HG03565 (cell line): ENCODE measurements at regions not wholly inside any gene's neighbourhood (a gene's known extent, or its start where the extent isn't known, plus 50 kb on each side); places are given as distances from the start of the nearest gene placed in this dataset.

Experiments
- ATAC-seq: cut with Tn5 transposase; IDR thresholded peaks from one replicate; pipeline ENCODE4 v1.9.1; 2021; ENCODE audit warnings: mild to moderate bottlenecking, moderate library complexity; ENCODE audit not compliant: unreplicated experiment

DNA sequence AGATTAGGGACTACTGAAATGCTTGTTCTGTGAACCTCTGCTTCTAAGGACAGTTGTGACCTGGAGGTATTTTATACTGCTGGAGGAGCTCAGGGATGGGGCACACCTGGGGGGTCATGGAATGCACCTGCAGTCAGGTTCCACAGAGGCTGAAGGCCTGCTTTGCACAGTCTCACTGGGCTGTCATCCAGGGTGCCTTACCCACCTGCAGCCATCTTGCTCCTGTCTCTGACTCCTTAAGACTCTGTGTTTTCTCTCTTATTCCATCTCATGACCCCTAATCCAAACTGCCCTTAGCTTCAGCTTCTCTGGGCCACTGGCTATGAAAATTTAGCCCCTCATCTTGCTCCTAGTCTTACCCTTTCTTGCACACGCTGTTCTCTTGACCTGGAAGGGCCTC lies 127.0 kb upstream of the SNX19 start:
- no peak for ATAC-seq

DNA sequence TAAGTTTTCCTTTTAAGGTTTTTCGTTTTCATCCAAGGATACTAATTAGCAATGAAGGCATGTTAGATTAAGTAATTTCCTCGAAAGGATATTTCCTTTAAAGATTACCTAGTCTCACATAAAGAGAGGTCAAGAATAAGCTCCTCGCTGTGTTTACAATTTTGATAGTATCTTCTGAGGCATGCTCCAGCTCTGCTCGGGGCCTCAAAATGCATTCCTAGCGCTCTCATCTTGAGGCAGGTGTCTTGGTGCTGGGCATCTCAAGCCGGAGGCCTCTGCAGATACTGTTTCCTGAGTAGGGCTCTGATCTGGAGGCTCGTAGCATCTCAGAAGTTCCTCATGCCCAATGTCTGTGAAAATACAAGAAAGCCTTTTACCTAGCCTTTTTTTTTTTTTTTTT lies 128.6 kb upstream of the SNX19 start:
- ATAC-seq, result no peak

DNA sequence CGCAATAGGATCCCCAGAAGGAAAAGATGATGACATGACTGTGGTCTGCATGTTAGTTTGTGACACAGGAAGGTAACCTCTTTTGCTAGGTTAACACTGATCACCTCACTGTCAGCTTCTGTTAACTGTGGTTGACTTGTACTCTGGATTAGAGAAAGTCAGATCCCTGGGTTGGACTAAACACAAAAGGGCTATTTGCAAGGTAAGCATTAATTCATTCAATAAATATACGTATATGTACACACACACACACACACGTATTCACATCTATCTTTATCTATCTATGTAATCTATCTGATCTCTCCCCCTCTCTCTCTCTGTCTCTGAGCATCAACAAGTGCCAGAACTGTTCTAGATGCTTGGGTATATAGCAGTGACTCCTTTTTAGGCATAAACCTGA lies 136.1 kb upstream of the SNX19 start:
- no peak for ATAC-seq

DNA sequence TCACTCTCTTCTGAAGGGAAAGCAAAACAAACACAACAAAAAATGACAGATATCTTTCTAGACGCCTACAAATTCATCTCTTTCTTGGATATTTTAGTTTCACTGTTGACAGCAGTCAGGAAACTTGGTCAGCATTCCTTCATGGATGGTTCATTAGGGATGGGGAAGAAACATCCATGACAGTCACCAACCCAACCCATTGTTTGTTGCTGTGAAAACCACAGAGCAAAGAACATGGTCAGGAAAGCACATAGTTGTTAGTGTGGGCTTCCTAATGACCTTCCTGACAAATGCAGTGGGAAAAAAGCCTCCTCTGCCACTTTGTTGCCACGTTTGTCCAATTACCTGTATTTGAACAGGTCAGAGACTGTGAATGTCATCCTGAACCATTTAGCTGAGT lies 139.8 kb upstream of the SNX19 start:
- ATAC-seq, result no peak

DNA sequence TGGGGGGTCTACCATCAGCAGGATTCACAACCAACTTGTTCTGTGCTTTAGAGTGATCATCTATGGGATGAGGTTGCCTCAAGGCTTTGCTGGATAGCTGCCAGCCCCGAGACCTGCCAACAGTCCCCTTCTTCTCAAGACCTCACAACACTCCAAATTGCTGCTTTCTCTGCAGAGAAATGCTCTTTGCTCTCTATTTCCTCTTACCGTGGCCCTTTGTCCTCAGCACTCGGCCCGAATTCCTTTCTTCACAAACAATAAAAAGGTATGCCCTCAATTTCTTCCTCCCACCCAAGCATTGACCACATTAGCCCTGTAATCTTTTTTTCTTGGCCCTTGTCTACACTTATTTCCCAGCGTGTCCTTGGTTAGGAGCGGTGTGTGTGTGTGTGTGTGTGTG lies 147.4 kb upstream of the SNX19 start:
- no peak for ATAC-seq

DNA sequence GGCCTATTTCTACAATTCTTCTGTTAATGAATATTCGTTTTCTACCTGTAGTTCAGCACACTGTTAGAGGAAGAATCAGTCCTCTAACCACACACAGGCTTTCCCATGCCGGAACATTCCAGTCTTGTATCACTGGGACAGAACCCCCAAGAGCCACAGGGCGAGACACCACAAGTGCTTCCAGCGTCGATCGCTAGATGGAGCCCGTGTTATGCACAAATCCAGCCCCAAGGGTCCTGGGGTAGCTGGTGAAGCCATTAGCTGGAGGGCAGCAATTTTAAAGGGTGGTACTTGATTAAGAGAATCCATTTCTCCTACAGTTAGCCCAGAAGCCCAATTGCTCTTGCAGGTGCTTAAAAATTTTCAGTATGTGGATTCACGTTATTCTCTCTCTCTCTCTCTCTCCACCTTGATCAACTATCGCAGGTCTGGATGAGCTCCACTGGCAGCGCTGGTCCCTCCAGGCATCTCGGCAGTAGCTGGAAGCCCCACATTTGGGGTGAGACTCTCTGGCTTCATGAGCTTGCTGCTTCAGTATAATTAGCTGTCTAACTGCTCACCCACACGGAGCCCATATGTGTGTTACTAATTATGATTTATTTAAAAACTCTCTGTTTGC lies 148.2 kb upstream of the SNX19 start:
- ATAC-seq, result peak; percentile 60

DNA sequence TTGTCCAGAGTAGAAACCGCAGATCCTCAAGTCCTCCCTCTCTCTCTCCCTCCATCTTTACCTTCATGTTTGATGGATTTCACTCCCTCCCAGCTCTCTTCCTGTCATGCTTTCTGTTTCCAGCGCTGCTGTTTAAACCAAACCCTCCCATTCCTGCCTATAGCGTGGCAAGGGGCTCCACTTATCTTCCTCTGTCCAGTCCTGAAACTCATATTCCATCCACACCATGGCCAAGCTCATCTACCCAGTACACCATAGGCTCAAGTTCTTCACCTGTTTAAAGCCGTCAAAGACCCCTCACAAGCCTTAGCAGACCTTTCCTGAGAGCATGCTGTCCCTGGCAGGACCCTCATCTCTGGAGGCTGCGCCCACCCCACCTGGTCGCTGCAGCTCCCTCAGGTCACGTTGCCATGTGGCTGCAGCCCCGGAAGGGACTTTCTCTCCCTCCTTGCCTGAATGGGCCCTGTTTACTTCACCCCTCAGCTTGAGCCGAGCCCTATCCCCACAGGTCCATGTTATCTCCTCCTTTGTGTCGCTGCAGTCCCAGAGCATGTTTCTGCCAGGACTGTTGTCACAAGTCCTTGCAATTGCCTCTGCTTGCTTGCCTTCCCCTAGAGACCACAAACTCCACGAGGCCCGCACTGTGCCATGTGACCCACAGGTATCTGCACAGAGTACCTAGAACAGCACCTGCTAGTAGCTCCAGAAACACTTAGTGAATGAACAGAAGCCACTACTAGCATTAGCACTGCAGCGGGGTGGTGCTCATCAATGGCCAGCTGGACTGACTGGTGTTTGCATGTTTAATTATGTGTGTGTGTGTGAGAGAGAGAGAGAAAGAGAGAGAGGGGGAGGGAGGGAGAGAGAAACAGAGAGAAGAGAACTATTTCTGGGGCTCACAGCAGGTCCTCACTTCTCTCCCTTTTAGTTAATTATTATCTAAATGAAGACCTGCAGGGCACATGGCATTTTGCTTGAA lies 149.4 kb upstream of the SNX19 start:
- no peak for ATAC-seq

DNA sequence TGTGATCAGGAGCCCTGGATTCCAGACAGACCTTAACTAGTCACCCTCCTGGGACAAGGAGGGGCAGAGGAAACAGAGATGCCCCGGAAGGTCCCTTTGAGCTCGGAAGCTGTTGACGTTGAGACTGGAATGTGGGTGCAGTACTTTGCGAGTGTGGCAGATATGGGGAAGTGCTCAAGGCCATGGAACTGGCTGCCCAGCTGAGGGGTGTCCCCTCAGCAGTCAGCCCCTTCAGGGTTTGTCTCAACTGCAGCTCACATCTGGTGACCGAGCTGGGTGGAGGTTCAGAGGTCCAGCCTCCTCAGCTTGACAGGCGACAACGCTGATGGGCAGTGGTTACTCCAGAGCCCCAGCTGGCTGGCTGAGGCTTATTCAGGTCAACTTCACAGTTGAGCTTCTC lies 150.3 kb upstream of the SNX19 start:
- ATAC-seq, result no peak

DNA sequence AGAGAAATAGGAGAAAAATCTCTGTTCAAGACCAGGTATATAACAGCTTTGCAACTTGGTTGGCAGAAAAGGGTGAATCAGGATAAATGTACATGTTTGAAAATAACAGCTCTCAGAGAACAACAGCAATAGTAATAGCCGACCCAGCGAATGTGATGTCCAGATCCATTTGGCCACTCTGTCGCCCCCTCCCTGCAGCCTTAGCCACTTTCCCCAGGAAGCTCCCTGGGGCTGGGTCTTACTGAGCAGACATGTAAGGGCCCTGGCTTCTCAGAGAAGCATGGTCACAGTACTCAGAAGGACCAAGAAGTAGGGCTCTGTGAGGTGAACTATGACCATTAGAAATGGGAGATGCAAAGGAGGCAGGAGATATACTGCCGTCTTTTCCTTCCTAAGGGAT lies 154.1 kb upstream of the SNX19 start:
- no peak for ATAC-seq

DNA sequence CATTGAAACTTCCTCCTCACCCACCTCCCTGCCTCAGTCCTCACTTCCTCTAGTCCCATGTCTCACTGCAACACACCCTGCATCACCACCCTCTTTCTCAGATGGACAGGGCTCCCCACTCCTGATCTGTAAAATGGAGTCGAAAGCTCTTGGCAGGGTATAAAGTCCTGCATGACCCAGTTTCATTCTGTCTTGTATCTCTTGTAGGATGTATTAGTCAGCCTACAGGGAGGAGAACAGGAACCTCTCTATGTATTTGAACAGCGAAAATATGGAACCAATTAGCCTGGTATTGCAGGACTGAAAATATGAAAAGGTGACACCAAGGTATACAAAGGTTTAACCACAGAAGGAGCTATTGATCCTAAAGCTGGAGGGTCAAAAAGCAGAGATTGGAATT lies 156.9 kb upstream of the SNX19 start:
- no peak for ATAC-seq

DNA sequence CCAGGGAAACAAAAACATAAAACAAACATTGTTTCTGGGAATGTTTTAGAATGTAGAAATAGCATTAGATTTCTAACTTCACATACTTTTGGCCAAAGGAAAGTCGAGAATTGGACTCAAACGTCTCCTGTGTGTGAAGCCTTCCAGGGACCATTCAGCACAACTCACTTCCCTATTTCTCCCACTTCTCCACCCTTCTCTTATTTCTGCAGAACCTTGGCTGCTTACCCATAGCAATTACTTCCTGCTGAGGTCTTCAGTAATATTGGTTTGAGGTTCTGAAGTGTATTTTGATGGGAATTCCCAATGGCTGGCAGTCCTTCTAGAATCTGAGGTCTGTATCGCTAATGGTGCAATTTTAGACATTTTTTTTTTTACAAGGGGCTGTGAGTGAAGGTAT lies 158.3 kb upstream of the SNX19 start:
- ATAC-seq, result no peak

DNA sequence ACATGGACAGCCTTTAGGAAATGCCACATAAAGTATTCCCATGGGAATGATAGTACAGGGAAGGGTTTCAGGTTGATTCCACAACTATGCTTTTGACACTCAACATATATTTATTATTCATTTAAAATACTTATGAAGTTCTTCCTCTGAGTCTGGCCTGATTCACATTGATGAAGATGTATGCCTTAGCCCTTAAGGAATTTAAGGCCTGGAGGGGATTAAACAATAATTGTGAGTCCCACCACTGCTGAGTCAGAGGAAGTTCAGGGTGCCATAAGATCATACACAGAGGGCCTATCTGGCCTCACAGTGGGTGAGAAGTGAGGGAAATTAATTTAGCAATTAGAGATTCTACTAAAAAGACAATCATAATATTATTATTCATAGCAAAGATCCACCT lies 161.1 kb upstream of the SNX19 start:
- no peak for ATAC-seq

DNA sequence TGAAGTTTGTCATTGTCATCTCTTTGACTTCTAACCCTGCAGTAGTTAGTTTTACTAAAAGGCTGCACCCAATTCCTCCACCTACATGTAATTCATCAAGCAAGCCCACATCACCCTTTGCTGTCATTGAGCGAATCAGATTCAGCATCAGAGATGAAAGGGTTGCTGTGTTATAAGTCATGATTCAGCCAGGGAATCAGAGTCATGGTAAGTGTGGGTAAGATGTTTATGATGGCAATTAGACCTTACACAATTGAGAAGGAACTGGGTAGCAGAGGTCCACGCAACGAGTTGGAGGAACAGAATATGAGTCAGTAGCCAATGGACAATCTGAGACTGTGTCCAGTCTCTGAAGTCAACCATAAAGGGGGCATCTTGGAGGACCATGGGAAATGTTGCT lies 162.8 kb upstream of the SNX19 start:
- ATAC-seq, result no peak

DNA sequence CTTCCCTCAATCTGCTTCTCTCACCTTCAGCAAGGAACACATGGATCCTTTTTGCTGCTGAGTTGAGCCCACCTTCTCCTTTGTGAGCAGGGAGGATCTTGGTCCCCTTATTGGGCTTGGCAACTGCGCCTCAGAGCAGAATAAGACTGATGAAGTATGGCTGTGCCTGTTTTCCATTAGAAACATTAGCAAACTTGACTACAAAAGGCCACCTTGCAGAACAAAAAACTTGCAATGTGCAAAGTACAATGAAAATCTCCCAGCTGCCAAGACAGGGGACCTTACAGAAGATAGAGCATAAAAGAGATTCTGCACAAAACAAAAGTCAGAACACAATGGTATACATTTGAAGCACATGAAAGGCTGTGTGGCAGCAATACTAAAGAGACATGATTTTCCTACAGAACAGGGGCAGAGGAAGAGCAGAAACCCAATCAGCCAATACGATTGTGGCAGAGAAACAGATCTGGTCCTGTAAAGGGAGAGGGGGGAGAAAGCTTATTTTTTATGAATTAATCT lies 173.5 kb upstream of the SNX19 start:
- ATAC-seq, result no peak

DNA sequence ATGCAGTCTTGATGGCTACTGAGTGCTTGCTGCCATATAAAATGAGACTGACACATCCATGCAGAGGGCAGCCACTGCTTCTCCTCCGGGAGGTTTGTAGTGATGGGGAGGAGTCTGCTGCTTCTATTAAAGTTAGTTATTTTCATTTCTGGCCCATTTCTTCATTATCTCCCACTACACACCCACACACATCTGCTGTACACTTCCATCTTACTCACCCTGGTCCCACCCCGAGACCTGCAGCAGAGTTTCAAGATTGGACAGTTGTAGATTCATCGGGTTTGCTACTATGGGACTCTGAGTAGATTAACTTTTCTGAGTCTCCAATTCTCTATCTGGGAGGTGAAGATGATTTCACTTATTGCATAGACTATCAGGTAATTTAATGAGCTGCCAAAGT lies 176.2 kb upstream of the SNX19 start:
- no peak for ATAC-seq

DNA sequence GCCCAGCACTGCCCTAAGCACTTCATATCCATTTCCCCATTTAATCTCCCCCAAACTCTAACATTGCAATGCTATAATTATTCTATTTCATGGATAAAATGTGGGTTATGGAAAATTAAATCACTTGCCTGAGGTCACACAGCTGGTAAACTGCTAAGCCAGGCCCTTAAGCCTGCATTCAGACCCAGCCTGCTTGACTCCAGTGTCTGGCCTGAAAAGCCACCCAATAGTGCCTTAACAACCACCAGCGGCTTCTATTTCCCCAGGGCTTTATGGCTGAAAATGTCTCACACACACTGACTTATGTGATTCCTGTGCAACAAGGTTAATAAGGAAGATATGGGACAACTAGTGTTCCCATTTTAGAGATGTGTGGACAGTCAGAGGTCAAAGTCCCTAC lies 178.5 kb upstream of the SNX19 start:
- ATAC-seq, result no peak

DNA sequence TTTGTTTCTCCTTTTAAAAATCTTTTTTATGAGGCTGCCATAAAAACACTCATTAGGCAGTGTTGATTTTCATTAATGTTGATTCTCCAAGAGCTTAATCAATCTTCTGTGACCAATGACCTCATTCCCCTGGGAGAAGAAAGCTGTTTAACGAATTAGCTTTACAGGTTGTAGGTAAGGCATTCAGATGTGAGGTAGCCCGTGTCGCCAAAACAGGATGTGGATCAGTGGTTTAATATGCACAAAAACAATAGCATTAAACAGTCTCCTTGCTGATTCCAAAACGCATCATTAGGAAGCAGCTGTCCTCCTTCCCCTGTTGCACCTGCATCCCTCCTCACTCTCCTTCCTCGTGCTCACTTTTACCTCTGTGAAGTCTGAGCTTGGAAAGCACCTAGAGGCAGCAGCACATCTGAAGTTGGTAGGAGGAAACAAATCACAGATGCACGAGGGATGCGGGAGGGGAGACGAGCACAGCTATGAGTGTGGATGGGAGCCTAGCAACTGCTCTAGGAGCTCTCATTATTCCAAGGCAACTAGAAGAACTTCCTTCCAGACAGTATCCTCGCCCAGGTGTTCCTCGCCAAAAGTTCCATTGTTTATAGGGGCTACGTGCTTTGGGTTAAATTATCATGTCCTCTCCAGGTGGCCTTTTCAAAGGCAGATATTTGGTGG lies 179.4 kb upstream of the SNX19 start:
- ATAC-seq, result no peak

DNA sequence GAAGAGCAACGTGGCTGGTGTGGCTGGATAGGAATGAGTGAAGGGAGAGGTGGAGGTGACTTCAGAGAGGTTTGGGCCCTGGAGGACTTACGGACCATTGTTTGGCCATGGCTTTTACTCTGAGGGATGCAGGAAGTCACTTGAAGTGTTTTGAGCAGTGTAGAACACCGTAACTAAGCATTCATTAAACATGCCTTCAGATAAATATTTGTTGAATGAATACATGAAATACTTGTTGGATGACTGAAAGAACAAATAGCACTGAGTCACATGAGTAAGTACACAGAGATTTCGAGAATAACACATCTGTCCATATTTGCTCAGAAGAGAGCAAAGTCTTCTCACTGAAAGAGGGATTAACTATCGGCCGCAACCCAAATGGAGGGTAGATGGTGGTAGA lies 182.7 kb upstream of the SNX19 start:
- no peak for ATAC-seq

DNA sequence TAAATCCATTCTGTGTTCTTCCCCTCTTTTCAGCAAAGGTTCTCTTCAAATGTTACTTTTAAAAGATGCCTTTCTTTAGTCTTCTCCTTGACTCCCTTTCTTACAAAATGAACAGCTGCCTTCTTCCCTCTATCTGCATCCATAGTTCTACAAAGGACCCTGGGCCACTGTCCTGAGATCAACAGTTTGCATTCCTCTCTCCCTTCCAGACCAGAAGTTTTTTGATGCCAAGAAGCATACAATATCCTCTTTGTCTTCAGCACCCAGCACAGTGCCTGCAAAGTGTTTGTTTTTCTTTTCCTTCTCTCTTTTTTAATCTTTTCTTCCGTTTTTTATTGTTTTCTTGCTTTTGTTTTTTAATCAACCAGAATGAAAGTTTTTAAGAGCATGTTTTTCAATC lies 183.5 kb upstream of the SNX19 start:
- no peak for ATAC-seq

DNA sequence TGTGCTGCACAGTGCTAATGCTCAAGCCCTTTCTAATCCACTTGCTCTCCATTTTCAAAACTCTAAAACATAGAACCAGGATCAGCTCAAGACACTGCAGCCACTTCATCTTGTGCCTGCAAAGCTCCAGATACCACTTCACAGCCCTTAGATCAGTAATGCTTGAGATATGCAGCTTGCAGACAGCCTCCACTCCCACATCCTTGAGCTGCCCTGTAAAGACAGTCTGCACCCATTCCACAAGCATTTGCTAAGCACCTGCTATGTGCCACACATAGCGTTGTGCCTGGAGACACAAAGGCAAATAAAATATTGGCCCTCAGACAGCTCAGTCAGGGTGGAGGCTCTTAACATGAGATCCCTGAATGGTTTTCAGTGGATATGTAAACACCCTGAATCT lies 192.5 kb upstream of the SNX19 start:
- no peak for ATAC-seq

DNA sequence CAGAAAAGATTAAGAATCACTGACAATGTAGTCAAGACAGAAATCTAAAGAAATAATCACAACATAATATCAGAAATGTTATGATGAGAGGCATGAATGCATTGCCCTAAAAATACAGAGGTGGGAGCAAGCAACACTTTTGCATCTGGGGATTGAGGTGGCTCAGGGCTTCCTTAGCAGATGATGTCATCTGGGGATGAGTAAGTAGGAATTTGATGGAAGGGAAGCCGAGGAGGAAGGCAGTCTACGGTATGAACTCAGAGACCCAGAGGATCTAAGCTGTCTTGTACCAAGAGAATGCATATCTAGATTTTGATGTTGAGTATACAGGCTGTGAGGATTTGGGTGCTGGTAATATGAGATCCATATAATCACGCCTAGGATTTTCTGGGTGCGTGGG lies 193.0 kb upstream of the SNX19 start:
- ATAC-seq, result no peak

DNA sequence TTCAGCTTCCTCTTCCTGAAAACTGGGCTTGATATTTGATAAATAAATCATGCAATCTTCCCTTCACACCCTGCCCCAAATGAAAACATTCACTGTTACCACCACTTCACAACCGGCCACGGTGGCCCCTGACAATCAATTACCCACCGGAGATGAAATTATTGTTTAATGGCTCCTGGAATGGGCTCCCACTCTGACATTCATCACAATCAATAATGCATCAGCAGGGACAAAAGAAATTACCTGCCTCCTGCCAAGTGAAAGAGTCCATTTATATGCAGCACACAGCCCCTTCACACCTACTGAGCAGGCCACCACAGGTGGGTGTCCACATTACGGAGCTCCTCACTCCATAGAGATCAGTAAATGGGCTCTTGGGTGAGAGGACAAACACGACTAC lies 193.5 kb upstream of the SNX19 start:
- no peak for ATAC-seq
